GM12865 (cell line): ENCODE measurements at regions not wholly inside any gene's neighbourhood (a gene's known extent, or its start where the extent isn't known, plus 50 kb on each side); places are given as distances from the start of the nearest gene placed in this dataset.
"Not testable (repeated sequence)": the region's sequence is repeated elsewhere in the genome, so short reads cannot be mapped to it uniquely, and the experiment has no call there.

Source experiments
- DNase-seq: peaks from one replicate; pipeline ENCODE4 v3.0.0; 2010; ENCODE audit warnings: low read depth
- H3K4me3 ChIP-seq: 2 replicates; pipeline ENCODE4 v1.5.1; 2011; ENCODE audit warnings: mild to moderate bottlenecking, low read depth, low read length, control low read depth
- TF ChIP-seq, protein P1 (sequence below): IDR thresholded peaks from 2 replicates; pipeline ENCODE4 v1.5.1; 2011; ENCODE audit warnings: low read length, control low read depth, low read depth, inconsistent platforms; ENCODE audit not compliant: insufficient read depth; ENCODE audit errors: missing control alignments

DNA sequence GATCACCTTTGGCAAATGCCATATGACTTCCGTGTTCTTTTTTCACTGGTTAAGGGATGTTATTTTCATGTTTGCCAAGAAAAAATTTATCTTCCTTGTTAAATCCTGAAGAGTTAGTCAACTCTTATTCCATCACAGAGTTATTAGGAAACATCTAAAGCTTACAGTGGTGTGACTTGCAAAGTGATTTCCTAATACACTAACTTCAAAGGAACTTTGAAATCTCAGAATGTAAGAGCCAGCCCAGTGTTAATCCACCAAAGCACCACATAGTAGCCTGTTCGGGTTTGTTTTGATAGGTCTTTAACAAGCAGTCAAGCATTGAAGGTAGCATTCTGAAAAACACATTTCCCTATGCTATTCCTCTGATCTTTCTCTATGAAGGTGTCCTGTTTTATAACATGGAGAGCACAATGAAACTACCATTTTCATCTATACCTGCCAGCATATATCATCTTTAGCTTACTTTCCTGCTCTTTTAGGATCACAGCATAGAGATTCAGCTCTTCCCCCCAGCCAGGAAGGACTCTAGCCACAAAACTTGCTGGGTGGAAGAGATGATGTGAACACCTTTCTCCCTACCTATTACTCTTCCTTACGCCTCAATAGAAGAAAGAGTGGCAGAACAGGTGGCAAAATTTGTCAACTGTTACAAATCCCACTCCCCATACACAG lies 82.4 kb upstream of the MAGI3 start:
- TF ChIP-seq, protein P1, sequence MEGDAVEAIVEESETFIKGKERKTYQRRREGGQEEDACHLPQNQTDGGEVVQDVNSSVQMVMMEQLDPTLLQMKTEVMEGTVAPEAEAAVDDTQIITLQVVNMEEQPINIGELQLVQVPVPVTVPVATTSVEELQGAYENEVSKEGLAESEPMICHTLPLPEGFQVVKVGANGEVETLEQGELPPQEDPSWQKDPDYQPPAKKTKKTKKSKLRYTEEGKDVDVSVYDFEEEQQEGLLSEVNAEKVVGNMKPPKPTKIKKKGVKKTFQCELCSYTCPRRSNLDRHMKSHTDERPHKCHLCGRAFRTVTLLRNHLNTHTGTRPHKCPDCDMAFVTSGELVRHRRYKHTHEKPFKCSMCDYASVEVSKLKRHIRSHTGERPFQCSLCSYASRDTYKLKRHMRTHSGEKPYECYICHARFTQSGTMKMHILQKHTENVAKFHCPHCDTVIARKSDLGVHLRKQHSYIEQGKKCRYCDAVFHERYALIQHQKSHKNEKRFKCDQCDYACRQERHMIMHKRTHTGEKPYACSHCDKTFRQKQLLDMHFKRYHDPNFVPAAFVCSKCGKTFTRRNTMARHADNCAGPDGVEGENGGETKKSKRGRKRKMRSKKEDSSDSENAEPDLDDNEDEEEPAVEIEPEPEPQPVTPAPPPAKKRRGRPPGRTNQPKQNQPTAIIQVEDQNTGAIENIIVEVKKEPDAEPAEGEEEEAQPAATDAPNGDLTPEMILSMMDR = no peak
- no peak for DNase-seq
- no peak overlapping the region for H3K4me3 ChIP-seq

DNA sequence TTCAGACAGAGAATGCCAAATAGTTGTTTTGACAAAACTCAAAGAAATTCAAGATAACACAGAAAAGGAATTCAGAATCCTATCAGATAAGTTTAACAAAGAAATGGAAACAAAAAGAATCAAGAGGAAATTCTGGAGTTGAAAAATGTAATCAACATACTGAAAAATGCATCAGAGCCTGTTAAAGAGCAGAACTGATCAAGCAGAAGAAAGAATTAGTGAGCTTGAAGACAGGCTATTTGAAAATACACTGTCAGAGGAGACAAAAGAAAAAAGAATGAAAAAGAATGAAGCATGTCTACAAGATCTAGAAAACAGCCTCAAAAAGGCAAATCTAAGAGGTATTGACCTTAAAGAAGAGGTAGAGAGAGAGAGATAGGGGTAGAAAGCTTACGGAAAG lies 77.7 kb upstream of the MAGI3 start:
- DNase-seq, H3K4me3 ChIP-seq: not testable (repeated sequence)

DNA sequence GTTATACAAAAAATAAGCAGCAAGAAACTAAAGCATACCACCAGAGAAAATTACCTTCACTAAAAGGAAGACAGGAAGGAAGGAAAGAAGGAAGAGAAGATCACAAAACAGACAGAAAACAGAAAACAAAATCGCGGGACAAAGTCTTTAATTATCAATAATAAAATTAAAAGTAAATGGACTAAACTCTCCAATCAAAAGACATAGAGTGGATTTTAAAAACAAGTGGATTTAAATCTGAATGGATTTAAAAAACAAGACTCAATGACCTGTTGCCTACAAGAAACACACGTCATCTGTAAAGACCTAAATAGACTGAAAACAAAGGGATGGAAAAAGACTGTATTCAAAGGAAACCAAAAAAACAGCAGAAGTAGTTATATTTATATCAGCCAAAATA lies 75.7 kb upstream of the MAGI3 start:
- TF ChIP-seq, protein P1 = no peak
- no peak overlapping the region for H3K4me3 ChIP-seq
- DNase-seq = no peak

DNA sequence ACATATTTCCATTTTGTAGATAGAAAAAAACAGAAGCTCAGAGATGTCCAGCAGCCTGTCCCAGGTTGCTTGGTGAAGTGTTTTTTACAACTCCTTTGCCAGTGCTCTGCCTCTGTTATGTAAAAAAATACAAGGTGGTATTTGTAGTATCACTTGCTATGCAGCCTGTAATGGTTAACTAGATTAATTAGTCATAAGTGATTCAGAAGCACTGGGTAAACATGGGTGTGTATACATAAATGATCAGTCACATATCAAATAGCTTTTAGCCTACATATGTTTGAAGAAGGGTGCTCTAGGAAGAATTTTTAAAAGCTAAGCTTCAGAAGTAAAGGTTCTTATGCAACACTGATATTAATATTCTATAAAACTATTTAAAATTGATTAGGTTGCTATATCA lies 70.0 kb upstream of the MAGI3 start:
- TF ChIP-seq, protein P1 = no peak
- no peak overlapping the region for H3K4me3 ChIP-seq
- DNase-seq = no peak

DNA sequence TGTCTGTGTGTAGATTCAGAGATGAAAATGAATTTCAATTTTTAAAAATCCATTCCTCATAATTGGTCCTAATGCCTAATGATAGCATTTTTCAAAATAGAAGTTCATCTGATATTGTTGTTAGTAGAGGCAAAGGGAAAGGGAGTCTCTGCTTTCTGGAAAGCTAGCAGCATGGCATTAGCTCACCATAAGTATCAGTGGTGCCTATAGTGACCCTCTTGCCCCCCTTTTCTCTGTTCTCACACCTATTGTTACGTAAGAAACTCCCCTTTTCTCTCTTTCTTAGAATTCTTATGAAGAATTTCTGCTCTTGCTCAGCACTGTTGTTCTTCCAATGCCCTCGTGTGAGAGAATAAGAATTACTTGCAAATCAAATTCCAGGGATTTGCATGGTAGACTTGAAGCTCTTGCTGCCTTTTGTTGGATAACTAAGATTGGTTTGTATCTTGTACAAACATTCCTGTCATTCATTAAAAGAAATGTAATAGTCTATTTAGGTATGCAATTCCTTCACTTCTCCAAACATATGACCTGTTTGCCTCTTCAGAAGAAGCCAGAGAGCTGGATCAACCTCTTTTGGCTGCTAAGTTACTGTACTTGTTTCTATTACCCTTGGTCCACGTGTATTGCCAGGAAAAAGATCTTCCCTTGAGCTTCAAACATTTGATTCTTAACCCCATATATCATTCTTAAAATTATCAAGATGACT lies 69.2 kb upstream of the MAGI3 start:
- TF ChIP-seq, protein P1 = no peak
- no peak overlapping the region for H3K4me3 ChIP-seq
- DNase-seq = no peak

DNA sequence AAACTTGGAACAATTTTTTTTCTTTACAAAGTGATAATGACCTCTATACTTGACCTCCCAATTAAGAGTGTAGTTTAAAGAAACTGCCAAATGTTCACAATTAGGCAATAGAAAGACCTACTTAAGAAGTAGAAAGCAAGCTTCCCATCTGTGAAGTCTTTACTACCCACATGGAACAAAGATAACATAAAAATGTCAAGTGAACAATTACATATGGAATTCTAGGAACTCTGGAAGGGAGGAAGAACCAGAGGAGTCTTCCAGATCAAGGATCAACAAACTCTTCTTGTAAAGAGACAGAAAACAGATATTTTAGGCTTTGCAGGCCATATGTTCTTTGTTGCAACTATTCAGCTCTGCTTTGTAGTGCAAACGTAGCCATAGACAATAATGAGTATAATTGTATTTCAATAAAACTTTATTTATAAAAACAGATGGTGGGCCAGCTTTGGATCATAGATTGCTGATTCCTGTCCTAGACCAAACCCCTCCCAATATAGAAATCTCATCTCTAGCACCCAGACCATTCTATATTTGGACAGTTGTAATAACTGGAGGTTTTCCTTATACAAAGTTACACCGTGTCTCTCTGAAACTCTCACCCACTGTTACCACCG lies 68.4 kb upstream of the MAGI3 start:
- TF ChIP-seq, protein P1 = no peak
- DNase-seq = no peak
- no peak overlapping the region for H3K4me3 ChIP-seq

DNA sequence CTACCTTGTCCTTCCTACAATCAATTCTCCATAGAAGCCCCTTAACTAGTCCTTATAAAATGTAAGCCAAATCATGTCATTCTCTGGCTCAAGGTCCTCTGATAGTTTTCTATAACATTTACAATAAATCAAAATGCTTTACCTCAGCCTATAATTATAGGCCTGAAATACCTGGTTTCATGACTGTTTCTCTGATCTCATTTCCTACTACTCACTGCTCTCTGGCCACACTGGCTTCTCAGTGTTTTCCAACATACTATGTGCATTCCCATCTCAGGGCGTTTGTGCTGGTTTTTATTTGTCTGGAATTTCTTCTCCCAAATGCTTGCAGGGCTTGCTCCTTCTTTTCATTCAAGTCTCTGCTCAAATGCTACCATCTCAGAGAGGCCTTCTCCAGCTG lies 67.9 kb upstream of the MAGI3 start:
- DNase-seq = no peak
- H3K4me3 ChIP-seq = no peak overlapping the region
- TF ChIP-seq, protein P1 = no peak
